Endodermal cell (in vitro differentiated cells): ENCODE measurements at regions not wholly inside any gene's neighbourhood (a gene's known extent, or its start where the extent isn't known, plus 50 kb on each side); places are given as distances from the start of the nearest gene placed in this dataset.
"Not testable (repeated sequence)": the region's sequence is repeated elsewhere in the genome, so short reads cannot be mapped to it uniquely, and the experiment has no call there.

Experiments
- DNase-seq: peaks from one replicate; pipeline ENCODE4 v3.0.0-alpha.2; 2017
- H3K27ac ChIP-seq: 2 replicates; pipeline ENCODE4 v1.5.1; 2013; ENCODE audit warnings: mild to moderate bottlenecking, low read depth, low read length, moderate library complexity
- H3K27me3 ChIP-seq: 2 replicates; pipeline ENCODE4 v1.6.1; 2013; ENCODE audit warnings: mild to moderate bottlenecking, low read length, moderate library complexity; ENCODE audit not compliant: insufficient read depth, control insufficient read depth, poor library complexity, severe bottlenecking
- H3K36me3 ChIP-seq: 2 replicates; pipeline ENCODE4 v1.7.0; 2013; ENCODE audit warnings: mild to moderate bottlenecking, low read length, moderate library complexity; ENCODE audit not compliant: control insufficient read depth, insufficient read depth
- H3K4me1 ChIP-seq: one replicate; pipeline ENCODE4 v1.7.0; 2013; ENCODE audit warnings: low read length; ENCODE audit not compliant: control insufficient read depth, insufficient read depth
- H3K4me3 ChIP-seq: 2 replicates; pipeline ENCODE4 v1.5.1; 2013; ENCODE audit warnings: mild to moderate bottlenecking, low read length, moderate library complexity
- H3K9ac ChIP-seq: 2 replicates; pipeline ENCODE4 v1.6.1; 2013; ENCODE audit warnings: mild to moderate bottlenecking, low read length, moderate library complexity; ENCODE audit not compliant: poor library complexity, severe bottlenecking; ENCODE audit errors: extremely low read depth
- H3K9me3 ChIP-seq: 2 replicates; pipeline ENCODE4 v1.6.1; 2013; ENCODE audit warnings: mild to moderate bottlenecking, low read length, moderate library complexity; ENCODE audit not compliant: control insufficient read depth
- H3K27ac Mint-ChIP-seq: 2 replicates; pipeline ENCODE4 v1.8.0; 2020; ENCODE audit warnings: mixed read lengths
- H3K27me3 Mint-ChIP-seq: 2 replicates; pipeline ENCODE4 v1.8.0; 2021; ENCODE audit warnings: mild to moderate bottlenecking, mixed read lengths; ENCODE audit not compliant: insufficient read depth
- H3K36me3 Mint-ChIP-seq: 2 replicates; pipeline ENCODE4 v1.8.0; 2020; ENCODE audit warnings: low read depth, mixed read lengths
- H3K4me1 Mint-ChIP-seq: 2 replicates; pipeline ENCODE4 v1.8.0; 2020; ENCODE audit warnings: mixed read lengths
- H3K4me3 Mint-ChIP-seq: 2 replicates; pipeline ENCODE4 v1.8.0; 2020; ENCODE audit warnings: mild to moderate bottlenecking, moderate library complexity, mixed read lengths
- H3K9me3 Mint-ChIP-seq: 2 replicates; pipeline ENCODE4 v1.8.0; 2020; ENCODE audit warnings: mild to moderate bottlenecking, mixed read lengths
- CTCF ChIP-seq: fragments of 200-600 bp; sonication (generic); conservative IDR thresholded peaks from 2 replicates; pipeline ENCODE4 v1.5.0; 2021; ENCODE audit warnings: antibody characterized with exemption, mild to moderate bottlenecking
- WGBS, 2 experiments: methylation state at CpG; one replicate each; pipeline versions ENCODE4 v1.1.5 to v1.1.7; 2013; ENCODE audit warnings: missing lambda C conversion rate in 2 of 2, mixed read lengths in 1 of 2; ENCODE audit not compliant: insufficient coverage in 1 of 2, insufficient read length in 1 of 2; 5-methylcytosine and 5-hydroxymethylcytosine counted together

- no peak for DNase-seq
- WGBS, 2 experiments = 87 to 89% methylated on average over 2 to 4 of the region's 4 CpGs
- no peak overlapping the region for H3K27ac Mint-ChIP-seq
- H3K9ac ChIP-seq = no peak overlapping the region
- H3K36me3 ChIP-seq = no peaks in the 10 kb centered on the region
- no peak overlapping the region for H3K4me3 ChIP-seq
- no peaks in the 10 kb centered on the region for H3K27me3 ChIP-seq
- no peak overlapping the region for H3K4me3 Mint-ChIP-seq
- TF ChIP-seq CTCF = no peak
- no peaks in the 10 kb centered on the region for H3K36me3 Mint-ChIP-seq
- H3K27me3 Mint-ChIP-seq = no peaks in the 10 kb centered on the region
- H3K27ac ChIP-seq = no peak overlapping the region
- no peaks in the 10 kb centered on the region for H3K4me1 ChIP-seq
- no peaks in the 10 kb centered on the region for H3K9me3 Mint-ChIP-seq
- no peaks in the 10 kb centered on the region for H3K4me1 Mint-ChIP-seq
- H3K9me3 ChIP-seq = no peaks in the 10 kb centered on the region
Measured at GRCh38 chr7:65459438-65459837, 85.8 kb downstream of the ZNF92 start.

- H3K27me3 ChIP-seq = no peaks in the 10 kb centered on the region
- TF ChIP-seq CTCF = no peak
- H3K4me3 Mint-ChIP-seq = no peak overlapping the region
- H3K9ac ChIP-seq = no peak overlapping the region
- WGBS, 2 experiments = 81% methylated on average over 3 of the region's 3 CpGs; no CpG with 5 or more reads in 1 of the 2 experiments
- H3K27ac ChIP-seq = no peak overlapping the region
- no peaks in the 10 kb centered on the region for H3K4me1 ChIP-seq
- peaks cover 2% of the 10 kb centered on the region for H3K9me3 Mint-ChIP-seq
- H3K27me3 Mint-ChIP-seq = peaks cover 3% of the 10 kb centered on the region
- H3K36me3 Mint-ChIP-seq = no peaks in the 10 kb centered on the region
- H3K4me3 ChIP-seq = no peak overlapping the region
- H3K9me3 ChIP-seq = no peaks in the 10 kb centered on the region
- no peak for DNase-seq
- H3K36me3 ChIP-seq = no peaks in the 10 kb centered on the region
- H3K4me1 Mint-ChIP-seq = no peaks in the 10 kb centered on the region
- no peak overlapping the region for H3K27ac Mint-ChIP-seq
Measured at GRCh38 chr7:65462148-65462716, 88.6 kb downstream of the ZNF92 start.

GRCh38 chr7:65463184-65463583 is 89.5 kb downstream of the ZNF92 start:
- Histone ChIP-seq H3K4me1 (no peaks in the 10 kb centered on the region), H3K4me3 (no peak overlapping the region), H3K9ac (no peak overlapping the region), H3K27ac (no peak overlapping the region), H3K36me3 (no peaks in the 10 kb centered on the region), H3K27me3 (no peaks in the 10 kb centered on the region), H3K9me3 (no peaks in the 10 kb centered on the region)
- H3K27ac Mint-ChIP-seq = no peak overlapping the region
- no peak for DNase-seq
- TF ChIP-seq CTCF = no peak
- peaks cover 8% of the 10 kb centered on the region for H3K9me3 Mint-ChIP-seq
- H3K4me1 Mint-ChIP-seq = no peaks in the 10 kb centered on the region
- H3K4me3 Mint-ChIP-seq = no peak overlapping the region
- H3K36me3 Mint-ChIP-seq = no peaks in the 10 kb centered on the region
- 89 to 90% methylated on average over 3 of the region's 3 CpGs for WGBS, 2 experiments
- H3K27me3 Mint-ChIP-seq = peaks cover 8% of the 10 kb centered on the region

GRCh38 chr7:65469919-65470558 is 96.4 kb downstream of the ZNF92 start:
- H3K9me3 ChIP-seq, H3K27ac ChIP-seq, H3K4me3 ChIP-seq, DNase-seq, H3K9ac ChIP-seq, H3K36me3 Mint-ChIP-seq, H3K36me3 ChIP-seq, H3K27me3 ChIP-seq, H3K4me1 ChIP-seq, H3K4me1 Mint-ChIP-seq, H3K27ac Mint-ChIP-seq, H3K4me3 Mint-ChIP-seq: not testable (repeated sequence)
- peaks cover 12% of the 10 kb centered on the region for H3K27me3 Mint-ChIP-seq
- WGBS, 2 experiments = 87 to 92% methylated on average over 13 to 14 of the region's 14 CpGs
- H3K9me3 Mint-ChIP-seq = peaks cover 27% of the 10 kb centered on the region
